SJSA1 (cell line): ENCODE measurements at regions not wholly inside any gene's neighbourhood (a gene's known extent, or its start where the extent isn't known, plus 50 kb on each side); places are given as distances from the start of the nearest gene placed in this dataset.

ENCODE experiments used
- DNase-seq, 2 experiments: peaks; one replicate each; pipeline ENCODE4 v3.0.0-alpha.2; 2015 to 2020; ENCODE audit warnings: low spot score in 2 of 2, low read depth in 1 of 2
- H3K27ac ChIP-seq: fragments of 250-450 bp; sonication (Bioruptor Pico); 2 replicates; pipeline ENCODE4 v1.5.1; 2020; ENCODE audit warnings: mild to moderate bottlenecking, moderate library complexity
- H3K27me3 ChIP-seq: fragments of 250-450 bp; sonication (Bioruptor Pico); replicated peaks from 2 replicates; pipeline ENCODE4 v1.5.1; 2020; ENCODE audit warnings: mild to moderate bottlenecking, moderate library complexity
- H3K36me3 ChIP-seq: fragments of 250-450 bp; sonication (Bioruptor Pico); 2 replicates; pipeline ENCODE4 v1.5.1; 2020; ENCODE audit warnings: mild to moderate bottlenecking
- H3K4me1 ChIP-seq: fragments of 250-450 bp; sonication (Bioruptor Pico); replicated peaks from 2 replicates; pipeline ENCODE4 v1.6.1; 2021; ENCODE audit warnings: mild to moderate bottlenecking
- H3K4me3 ChIP-seq: fragments of 250-450 bp; sonication (Bioruptor Pico); 2 replicates; pipeline ENCODE4 v1.5.1; 2020; ENCODE audit warnings: mild to moderate bottlenecking
- H3K9me3 ChIP-seq: fragments of 250-450 bp; sonication (Bioruptor Pico); replicated peaks from 2 replicates; pipeline ENCODE4 v1.5.1; 2020; ENCODE audit warnings: mild to moderate bottlenecking

GRCh38 chr5:155978850-155979249 is 348.1 kb upstream of the SGCD start:
- Histone ChIP-seq H3K4me3 (no peak overlapping the region), H3K36me3 (no peaks in the 10 kb centered on the region), H3K27ac (no peak overlapping the region), H3K27me3 (no peaks in the 10 kb centered on the region), H3K4me1 (no peaks in the 10 kb centered on the region), H3K9me3 (peaks cover 4% of the 10 kb centered on the region; the same call in 1 of the 2 replicates)
- DNase-seq = no peak

GRCh38 chr5:155982354-155982753 is 344.6 kb upstream of the SGCD start:
- H3K36me3 ChIP-seq = no peaks in the 10 kb centered on the region
- H3K27ac ChIP-seq = no peak overlapping the region
- DNase-seq = no peak

GRCh38 chr5:155983954-155984353 is 343.0 kb upstream of the SGCD start:
- H3K9me3 ChIP-seq = peaks cover 3% of the 10 kb centered on the region
- H3K36me3 ChIP-seq = no peaks in the 10 kb centered on the region
- no peaks in the 10 kb centered on the region for H3K27me3 ChIP-seq
- no peaks in the 10 kb centered on the region for H3K4me1 ChIP-seq
- DNase-seq = no peak
- H3K4me3 ChIP-seq = no peak overlapping the region
- H3K27ac ChIP-seq = no peak overlapping the region

More at GRCh38 chr5:155982354-155982753, 344.6 kb upstream of the SGCD start:
- Histone ChIP-seq H3K9me3 (peaks cover 3% of the 10 kb centered on the region), H3K27me3 (no peaks in the 10 kb centered on the region), H3K4me1 (no peaks in the 10 kb centered on the region), H3K4me3 (no peak overlapping the region)

GRCh38 chr5:155987265-155987810 is 339.6 kb upstream of the SGCD start:
- Histone ChIP-seq H3K4me1 (no peaks in the 10 kb centered on the region), H3K27ac (no peak overlapping the region), H3K4me3 (no peak overlapping the region), H3K27me3 (no peaks in the 10 kb centered on the region), H3K36me3 (no peaks in the 10 kb centered on the region), H3K9me3 (no peaks in the 10 kb centered on the region; the same call in 1 of the 2 replicates)
- DNase-seq = no peak

GRCh38 chr5:155989879-155990278 is 337.1 kb upstream of the SGCD start:
- Histone ChIP-seq H3K4me1 (no peaks in the 10 kb centered on the region), H3K27ac (no peak overlapping the region), H3K27me3 (no peaks in the 10 kb centered on the region), H3K36me3 (no peaks in the 10 kb centered on the region), H3K4me3 (no peak overlapping the region), H3K9me3 (no peaks in the 10 kb centered on the region; the same call in 1 of the 2 replicates)
- no peak for DNase-seq

- H3K27me3 ChIP-seq = no peaks in the 10 kb centered on the region
- no peaks in the 10 kb centered on the region for H3K9me3 ChIP-seq
- H3K27ac ChIP-seq = no peak overlapping the region
- no peak overlapping the region for H3K4me3 ChIP-seq
- no peaks in the 10 kb centered on the region for H3K4me1 ChIP-seq
- no peak for DNase-seq
- no peaks in the 10 kb centered on the region for H3K36me3 ChIP-seq
Measured at GRCh38 chr5:155996123-155996522, 330.8 kb upstream of the SGCD start.

- Histone ChIP-seq H3K36me3 (no peaks in the 10 kb centered on the region), H3K4me1 (no peaks in the 10 kb centered on the region), H3K4me3 (no peak overlapping the region), H3K27ac (no peak overlapping the region), H3K27me3 (no peaks in the 10 kb centered on the region), H3K9me3 (no peaks in the 10 kb centered on the region)
- DNase-seq = no peak
Measured at GRCh38 chr5:155998257-155998656, 328.7 kb upstream of the SGCD start.

GRCh38 chr5:156000115-156000514 is 326.8 kb upstream of the SGCD start:
- no peaks in the 10 kb centered on the region for H3K9me3 ChIP-seq
- no peak overlapping the region for H3K27ac ChIP-seq
- H3K4me3 ChIP-seq = no peak overlapping the region
- no peaks in the 10 kb centered on the region for H3K27me3 ChIP-seq
- no peaks in the 10 kb centered on the region for H3K36me3 ChIP-seq
- H3K4me1 ChIP-seq = no peaks in the 10 kb centered on the region
- no peak for DNase-seq

- Histone ChIP-seq H3K9me3 (no peaks in the 10 kb centered on the region), H3K4me1 (no peaks in the 10 kb centered on the region), H3K27ac (no peak overlapping the region), H3K36me3 (no peaks in the 10 kb centered on the region), H3K4me3 (no peak overlapping the region), H3K27me3 (no peaks in the 10 kb centered on the region; the same call in 1 of the 2 replicates)
- no peak for DNase-seq
Measured at GRCh38 chr5:156004754-156005153, 322.2 kb upstream of the SGCD start.

- no peak overlapping the region for H3K4me3 ChIP-seq
- DNase-seq = no peak
- no peak overlapping the region for H3K27ac ChIP-seq
- H3K27me3 ChIP-seq = no peaks in the 10 kb centered on the region; the same call in 1 of the 2 replicates
- no peaks in the 10 kb centered on the region for H3K36me3 ChIP-seq
- no peaks in the 10 kb centered on the region for H3K9me3 ChIP-seq
- H3K4me1 ChIP-seq = no peaks in the 10 kb centered on the region
Measured at GRCh38 chr5:156006026-156006647, 320.8 kb upstream of the SGCD start.

- no peak for DNase-seq
- Histone ChIP-seq H3K27ac (no peak overlapping the region), H3K27me3 (no peaks in the 10 kb centered on the region; the same call in 1 of the 2 replicates), H3K36me3 (no peaks in the 10 kb centered on the region), H3K4me3 (no peak overlapping the region), H3K9me3 (no peaks in the 10 kb centered on the region), H3K4me1 (no peaks in the 10 kb centered on the region)
Measured at GRCh38 chr5:156008844-156009243, 318.1 kb upstream of the SGCD start.

GRCh38 chr5:156009583-156009982 is 317.4 kb upstream of the SGCD start:
- Histone ChIP-seq H3K27me3 (no peaks in the 10 kb centered on the region; the same call in 1 of the 2 replicates), H3K27ac (no peak overlapping the region), H3K9me3 (no peaks in the 10 kb centered on the region), H3K4me3 (no peak overlapping the region), H3K36me3 (no peaks in the 10 kb centered on the region), H3K4me1 (no peaks in the 10 kb centered on the region)
- no peak for DNase-seq

- Histone ChIP-seq H3K27me3 (no peaks in the 10 kb centered on the region), H3K4me1 (no peaks in the 10 kb centered on the region), H3K27ac (no peak overlapping the region), H3K36me3 (no peaks in the 10 kb centered on the region), H3K4me3 (no peak overlapping the region), H3K9me3 (no peaks in the 10 kb centered on the region)
- DNase-seq = no peak
Measured at GRCh38 chr5:156015137-156015536, 311.8 kb upstream of the SGCD start.

GRCh38 chr5:156019130-156019529 is 307.8 kb upstream of the SGCD start:
- no peaks in the 10 kb centered on the region for H3K36me3 ChIP-seq
- H3K9me3 ChIP-seq = peaks cover 4% of the 10 kb centered on the region; the same call in 1 of the 2 replicates
- H3K27me3 ChIP-seq = no peaks in the 10 kb centered on the region
- no peaks in the 10 kb centered on the region for H3K4me1 ChIP-seq
- no peak for DNase-seq
- no peak overlapping the region for H3K27ac ChIP-seq
- no peak overlapping the region for H3K4me3 ChIP-seq
